ENCODE measurements at regions not wholly inside any gene's neighbourhood (a gene's known extent, or its start where the extent isn't known, plus 50 kb on each side); places are given as distances from the start of the nearest gene placed in this dataset.

GRCh38 chr6:22083119-22083518 lies 213.7 kb downstream of the PRL start:
- TF ChIP-seq CTCF (conservative IDR thresholded peaks at IDR 0.05; ENCODE audit: low read length) (no peak), EZH2phosphoT487 (IDR thresholded peaks at IDR 0.05; ENCODE audit: borderline replicate concordance, low read depth, low read length) (no peak)
